Endothelial cell of umbilical vein (primary cell): ENCODE measurements at regions not wholly inside any gene's neighbourhood (a gene's known extent, or its start where the extent isn't known, plus 50 kb on each side); places are given as distances from the start of the nearest gene placed in this dataset.

Experiments used
- BruUV-seq: library from RNA; stranded (reverse); fragments of 400-500 nt; replicated peaks from 2 replicates; lab custom pipeline; 2021; lab: Mats Ljungman, UMichigan
- CTCF ChIA-PET: fragments of 300-600, 350-600 bp; sonication (Branson Sonifier 250); formaldehyde crosslinking; loops from one replicate; lab custom pipeline; 2021; ENCODE audit warnings: antibody characterized with exemption, inconsistent platforms; lab: Charles Lee
- POLR2A ChIA-PET: fragments of 300-600, 350-600 bp; sonication (Branson Sonifier 250); formaldehyde crosslinking; loops from one replicate; lab custom pipeline; 2021; ENCODE audit warnings: antibody characterized with exemption, inconsistent platforms; lab: Charles Lee
- DNase-seq: peaks from one replicate; pipeline ENCODE4 v3.0.0-alpha.2; 2011; ENCODE audit warnings: low read depth, low spot score
- FAIRE-seq: peaks from 2 replicates; lab custom pipeline; 2011; peaks lifted over from hg19 to GRCh38; lab: Jason Lieb, UNC
- H2AFZ ChIP-seq: 2 replicates; pipeline ENCODE4 v1.6.0; 2012; ENCODE audit warnings: low read depth, low read length, control low read depth, inconsistent platforms
- H3K27ac ChIP-seq: 2 replicates; pipeline ENCODE4 v1.5.1; 2011; ENCODE audit warnings: low read depth, mild to moderate bottlenecking, control low read depth, low read length, moderate library complexity; ENCODE audit not compliant: insufficient read depth
- H3K27me3 ChIP-seq, 2 experiments: 2 replicates each; pipeline versions ENCODE4 v1.6.0 to v1.6.1; 2011; ENCODE audit warnings: low read length in 2 of 2, mixed read lengths in 1 of 2; ENCODE audit not compliant: control insufficient read depth in 2 of 2, insufficient read depth in 2 of 2
- H3K36me3 ChIP-seq, 2 experiments: 2 replicates in 1 of 2; 3 replicates in 1 of 2; pipeline ENCODE4 v1.5.1; 2011; ENCODE audit warnings: low read length in 2 of 2, mild to moderate bottlenecking in 1 of 2, moderate library complexity in 1 of 2; ENCODE audit not compliant: control insufficient read depth in 2 of 2, insufficient read depth in 2 of 2; ENCODE audit errors: extremely low read depth in 1 of 2
- H3K4me1 ChIP-seq: 3 replicates; pipeline ENCODE4 v1.5.1; 2011; ENCODE audit warnings: mild to moderate bottlenecking, low read length; ENCODE audit not compliant: control insufficient read depth, insufficient read depth; ENCODE audit errors: extremely low read depth
- H3K4me2 ChIP-seq: 2 replicates; pipeline ENCODE4 v1.6.1; 2011; ENCODE audit warnings: low read length, control low read depth, mixed read lengths; ENCODE audit not compliant: insufficient read depth
- H3K4me3 ChIP-seq, 3 experiments: fragments of 200-600 bp in 1 of 3; sonication (generic), shearing (Covaris generic) in 1 of 3; replicated peaks in 1 of 3; 2 replicates each; pipeline ENCODE4 v1.5.1; 2011 to 2016; ENCODE audit warnings: control low read depth in 3 of 3, low read length in 3 of 3, mild to moderate bottlenecking in 2 of 3, inconsistent platforms in 1 of 3, low read depth in 1 of 3, moderate library complexity in 1 of 3; ENCODE audit not compliant: insufficient read depth in 1 of 3
- H3K79me2 ChIP-seq: 2 replicates; pipeline ENCODE4 v1.6.0; 2012; ENCODE audit warnings: low read length, inconsistent platforms; ENCODE audit not compliant: control insufficient read depth, insufficient read depth
- H3K9ac ChIP-seq: replicated peaks from 2 replicates; pipeline ENCODE3; 2011; ENCODE audit warnings: low read length, control low read depth; ENCODE audit not compliant: insufficient read depth; ENCODE audit errors: extremely low read depth
- H3K9me1 ChIP-seq: replicated peaks from 3 replicates; pipeline ENCODE4 v1.6.0; 2011; ENCODE audit warnings: mild to moderate bottlenecking, low read length; ENCODE audit not compliant: control insufficient read depth, insufficient read depth; ENCODE audit errors: extremely low read depth
- H3K9me3 ChIP-seq: replicated peaks from 2 replicates; pipeline ENCODE4 v1.5.1; 2012; ENCODE audit warnings: low read length, inconsistent platforms; ENCODE audit not compliant: control insufficient read depth, insufficient read depth
- H4K20me1 ChIP-seq: replicated peaks from 2 replicates; pipeline ENCODE3; 2011; ENCODE audit warnings: mild to moderate bottlenecking, low read length; ENCODE audit not compliant: control insufficient read depth, insufficient read depth; ENCODE audit errors: extremely low read depth
- EZH2 ChIP-seq: IDR thresholded peaks from 2 replicates; pipeline ENCODE4 v1.6.1; 2012; ENCODE audit warnings: borderline replicate concordance, low read depth, mild to moderate bottlenecking, moderate library complexity, low read length, inconsistent platforms; ENCODE audit not compliant: severe bottlenecking
- FOS ChIP-seq: IDR thresholded peaks from 2 replicates; pipeline ENCODE4 v1.6.1; 2011; ENCODE audit warnings: mild to moderate bottlenecking, low read length, moderate library complexity, borderline replicate concordance; ENCODE audit not compliant: insufficient read depth
- GATA2 ChIP-seq: IDR thresholded peaks from 2 replicates; pipeline ENCODE4 v1.7.0; 2011; ENCODE audit warnings: low read depth, mild to moderate bottlenecking, moderate library complexity, mixed read lengths, low read length; ENCODE audit not compliant: insufficient read length, insufficient read depth
- JUN ChIP-seq: IDR thresholded peaks from 2 replicates; pipeline ENCODE4 v1.6.1; 2011; ENCODE audit warnings: borderline replicate concordance, low read depth; ENCODE audit not compliant: insufficient read length, insufficient read depth
- MAX ChIP-seq: IDR thresholded peaks from 2 replicates; pipeline ENCODE4 v1.6.1; 2011; ENCODE audit not compliant: insufficient read depth, insufficient read length
- MYC ChIP-seq: IDR thresholded peaks from one replicate; pipeline ENCODE4 v1.6.1; 2011; ENCODE audit warnings: mild to moderate bottlenecking, low read depth, low read length
- POLR2A ChIP-seq: IDR thresholded peaks from 2 replicates; pipeline ENCODE4 v1.6.1; 2012; ENCODE audit warnings: low read depth, mild to moderate bottlenecking, control low read depth, low read length
- POLR2AphosphoS5 ChIP-seq: IDR thresholded peaks from 2 replicates; pipeline ENCODE4 v1.6.1; 2012; ENCODE audit warnings: low read depth, mild to moderate bottlenecking, control low read depth, low read length, moderate library complexity; ENCODE audit not compliant: insufficient read depth
- dilution Hi-C: fragments of 300-500 bp; cut with MboI; formaldehyde crosslinking; loops from one replicate; pipeline ENCODE4 v1.15.0; 2019; ENCODE audit warnings: low sequenced_read_pairs; ENCODE audit not compliant: extremely low pct_ligation_motif_present
- intact Hi-C: fragments of 100-400 bp; cut with micrococcal nuclease; formaldehyde crosslinking; loops from one replicate; pipeline ENCODE4 v1.10.0; 2022
- TF ChIP-seq, protein P1 (sequence below), 2 donors: IDR thresholded peaks; 1 replicate in 1 of 2; 2 replicates in 1 of 2; pipeline ENCODE4 v1.5.1; 2011; ENCODE audit warnings: low read length in 2 of 2, mild to moderate bottlenecking in 2 of 2, moderate library complexity in 2 of 2, control low read depth in 1 of 2, inconsistent platforms in 1 of 2, low read depth in 1 of 2; ENCODE audit not compliant: insufficient read depth in 1 of 2; ENCODE audit errors: extremely low read depth in 1 of 2

GRCh38 chr2:22483036-22483435 is 901.9 kb upstream of the KLHL29 start:
- Histone ChIP-seq H4K20me1 (no peaks in the 10 kb centered on the region), H3K36me3 (no peaks in the 10 kb centered on the region), H3K79me2 (no peaks in the 10 kb centered on the region), H2AFZ (no peak overlapping the region), H3K9ac (no peak overlapping the region), H3K4me3 (no peak overlapping the region), H3K27me3 (no peaks in the 10 kb centered on the region), H3K4me2 (no peak overlapping the region), H3K9me1 (no peaks in the 10 kb centered on the region), H3K4me1 (no peaks in the 10 kb centered on the region), H3K27ac (no peak overlapping the region), H3K9me3 (peaks cover 4% of the 10 kb centered on the region)
- no peak for TF ChIP-seq POLR2A
- TF ChIP-seq MYC = no peak
- TF ChIP-seq MAX = no peak
- no peak for TF ChIP-seq POLR2AphosphoS5
- no peak for TF ChIP-seq FOS
- TF ChIP-seq JUN = no peak
- no peak for TF ChIP-seq EZH2
- BruUV-seq = no TSS peak
- DNase-seq = no peak
- dilution Hi-C loops = no loop called here
- FAIRE-seq = no peak
- POLR2A ChIA-PET = no interaction called here
- CTCF ChIA-PET = no interaction called here
- intact Hi-C loops = no loop called here

GRCh38 chr2:22485486-22485885 is 899.5 kb upstream of the KLHL29 start:
- TF ChIP-seq FOS (no peak), MAX (no peak), POLR2AphosphoS5 (no peak), POLR2A (no peak), MYC (no peak), JUN (no peak), GATA2 (no peak), EZH2 (no peak)
- TF ChIP-seq, protein P1, sequence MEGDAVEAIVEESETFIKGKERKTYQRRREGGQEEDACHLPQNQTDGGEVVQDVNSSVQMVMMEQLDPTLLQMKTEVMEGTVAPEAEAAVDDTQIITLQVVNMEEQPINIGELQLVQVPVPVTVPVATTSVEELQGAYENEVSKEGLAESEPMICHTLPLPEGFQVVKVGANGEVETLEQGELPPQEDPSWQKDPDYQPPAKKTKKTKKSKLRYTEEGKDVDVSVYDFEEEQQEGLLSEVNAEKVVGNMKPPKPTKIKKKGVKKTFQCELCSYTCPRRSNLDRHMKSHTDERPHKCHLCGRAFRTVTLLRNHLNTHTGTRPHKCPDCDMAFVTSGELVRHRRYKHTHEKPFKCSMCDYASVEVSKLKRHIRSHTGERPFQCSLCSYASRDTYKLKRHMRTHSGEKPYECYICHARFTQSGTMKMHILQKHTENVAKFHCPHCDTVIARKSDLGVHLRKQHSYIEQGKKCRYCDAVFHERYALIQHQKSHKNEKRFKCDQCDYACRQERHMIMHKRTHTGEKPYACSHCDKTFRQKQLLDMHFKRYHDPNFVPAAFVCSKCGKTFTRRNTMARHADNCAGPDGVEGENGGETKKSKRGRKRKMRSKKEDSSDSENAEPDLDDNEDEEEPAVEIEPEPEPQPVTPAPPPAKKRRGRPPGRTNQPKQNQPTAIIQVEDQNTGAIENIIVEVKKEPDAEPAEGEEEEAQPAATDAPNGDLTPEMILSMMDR (IDR thresholded peaks at IDR 0.05; ENCODE audit: extremely low read depth in 1 of 2, insufficient read depth in 1 of 2, low read depth in 1 of 2, low read length in 2 of 2) = no peak
- Histone ChIP-seq H4K20me1 (no peaks in the 10 kb centered on the region), H3K9me1 (no peaks in the 10 kb centered on the region), H3K27ac (no peak overlapping the region), H3K4me3 (no peak overlapping the region), H3K4me1 (no peaks in the 10 kb centered on the region), H2AFZ (no peak overlapping the region), H3K9me3 (peaks cover 8% of the 10 kb centered on the region), H3K79me2 (no peaks in the 10 kb centered on the region), H3K4me2 (no peak overlapping the region), H3K27me3 (no peaks in the 10 kb centered on the region), H3K9ac (no peak overlapping the region), H3K36me3 (no peaks in the 10 kb centered on the region)
- dilution Hi-C loops (no loop called here), intact Hi-C loops (no loop called here)
- POLR2A ChIA-PET = no interaction called here
- no TSS peak for BruUV-seq
- no peak for FAIRE-seq
- CTCF ChIA-PET = no interaction called here
- no peak for DNase-seq
